ENCODE measurements at regions not wholly inside any gene's neighbourhood (a gene's known extent, or its start where the extent isn't known, plus 50 kb on each side); places are given as distances from the start of the nearest gene placed in this dataset.

DNA sequence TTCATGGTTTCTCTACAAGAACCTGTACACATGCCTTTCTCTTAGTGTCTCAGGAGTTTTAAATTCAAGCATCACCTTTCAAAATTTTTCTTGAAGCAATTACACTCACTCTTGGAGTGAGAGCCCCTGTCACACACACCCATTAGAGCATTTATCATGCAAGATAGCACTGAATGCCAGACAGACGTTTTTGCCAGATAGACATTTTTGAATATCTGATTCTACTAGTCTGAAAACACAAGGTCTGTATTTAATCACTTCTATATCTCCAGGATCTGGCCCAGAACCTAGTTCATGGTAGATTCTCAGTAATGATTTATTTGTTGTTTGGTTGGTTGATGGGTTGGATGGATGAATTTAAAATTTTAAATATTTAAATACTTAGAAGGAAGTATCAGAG is 60.9 kb upstream of the PDE1C start:
- no peak for DNase-seq

DNA sequence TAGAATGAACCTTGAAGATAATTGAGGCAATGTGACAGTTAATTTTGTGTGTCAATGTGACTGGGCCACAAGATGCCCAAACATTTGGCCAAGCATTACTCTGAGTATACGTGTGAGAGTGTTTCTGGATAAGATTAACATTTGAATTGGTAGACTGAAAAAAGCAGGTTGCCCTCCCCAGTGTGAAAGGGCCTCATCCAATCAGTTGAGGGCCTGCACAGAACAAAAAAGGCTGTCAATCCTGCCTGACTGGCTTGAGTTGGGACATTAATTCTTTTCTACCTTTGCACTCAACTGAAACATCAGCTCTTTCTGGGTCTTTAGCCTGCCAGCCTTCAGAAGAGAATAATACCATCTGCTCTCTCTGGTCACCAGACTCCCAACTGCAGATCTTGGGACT is 56.6 kb upstream of the PDE1C start:
- no peak for DNase-seq
